DND-41 (cell line): ENCODE measurements at regions not wholly inside any gene's neighbourhood (a gene's known extent, or its start where the extent isn't known, plus 50 kb on each side); places are given as distances from the start of the nearest gene placed in this dataset.

Experiments used
- EZH2 ChIP-seq: IDR thresholded peaks from 3 replicates; pipeline ENCODE4 v1.6.1; 2012; ENCODE audit warnings: borderline replicate concordance, low read depth, mild to moderate bottlenecking, moderate library complexity, low read length, inconsistent platforms; ENCODE audit not compliant: severe bottlenecking
- TF ChIP-seq, protein P1 (sequence below): IDR thresholded peaks from 2 replicates; pipeline ENCODE4 v1.5.1; 2012; ENCODE audit warnings: borderline replicate concordance, low read length, moderate library complexity, mild to moderate bottlenecking; ENCODE audit not compliant: poor library complexity, severe bottlenecking; ENCODE audit errors: extremely low read depth

DNA sequence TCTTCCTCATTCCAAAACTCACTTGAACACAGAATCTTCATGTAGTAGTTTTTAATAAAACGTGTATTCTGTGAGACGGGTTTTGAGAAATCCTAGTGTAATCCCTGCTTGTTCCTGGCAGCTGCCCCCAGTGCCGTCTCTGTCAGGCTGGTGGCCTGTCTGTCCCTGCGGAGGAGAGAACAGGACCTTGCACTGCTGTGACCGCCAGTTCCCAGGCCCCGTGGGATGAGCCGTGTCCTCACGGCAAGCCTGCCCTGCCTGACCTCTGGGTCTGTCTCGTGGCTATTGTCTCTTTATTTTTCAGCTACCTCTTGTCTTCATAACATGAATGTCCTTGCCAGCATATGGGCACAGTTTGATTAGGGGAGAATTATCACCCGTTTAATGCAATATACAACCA, 535.5 kb upstream of the B3GAT1 start:
- TF ChIP-seq, protein P1, sequence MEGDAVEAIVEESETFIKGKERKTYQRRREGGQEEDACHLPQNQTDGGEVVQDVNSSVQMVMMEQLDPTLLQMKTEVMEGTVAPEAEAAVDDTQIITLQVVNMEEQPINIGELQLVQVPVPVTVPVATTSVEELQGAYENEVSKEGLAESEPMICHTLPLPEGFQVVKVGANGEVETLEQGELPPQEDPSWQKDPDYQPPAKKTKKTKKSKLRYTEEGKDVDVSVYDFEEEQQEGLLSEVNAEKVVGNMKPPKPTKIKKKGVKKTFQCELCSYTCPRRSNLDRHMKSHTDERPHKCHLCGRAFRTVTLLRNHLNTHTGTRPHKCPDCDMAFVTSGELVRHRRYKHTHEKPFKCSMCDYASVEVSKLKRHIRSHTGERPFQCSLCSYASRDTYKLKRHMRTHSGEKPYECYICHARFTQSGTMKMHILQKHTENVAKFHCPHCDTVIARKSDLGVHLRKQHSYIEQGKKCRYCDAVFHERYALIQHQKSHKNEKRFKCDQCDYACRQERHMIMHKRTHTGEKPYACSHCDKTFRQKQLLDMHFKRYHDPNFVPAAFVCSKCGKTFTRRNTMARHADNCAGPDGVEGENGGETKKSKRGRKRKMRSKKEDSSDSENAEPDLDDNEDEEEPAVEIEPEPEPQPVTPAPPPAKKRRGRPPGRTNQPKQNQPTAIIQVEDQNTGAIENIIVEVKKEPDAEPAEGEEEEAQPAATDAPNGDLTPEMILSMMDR: no peak
- TF ChIP-seq EZH2: no peak
